ENCODE measurements at regions not wholly inside any gene's neighbourhood (a gene's known extent, or its start where the extent isn't known, plus 50 kb on each side); places are given as distances from the start of the nearest gene placed in this dataset.
"Not testable (repeated sequence)": the region's sequence is repeated elsewhere in the genome, so short reads cannot be mapped to it uniquely, and the experiment has no call there.

DNA sequence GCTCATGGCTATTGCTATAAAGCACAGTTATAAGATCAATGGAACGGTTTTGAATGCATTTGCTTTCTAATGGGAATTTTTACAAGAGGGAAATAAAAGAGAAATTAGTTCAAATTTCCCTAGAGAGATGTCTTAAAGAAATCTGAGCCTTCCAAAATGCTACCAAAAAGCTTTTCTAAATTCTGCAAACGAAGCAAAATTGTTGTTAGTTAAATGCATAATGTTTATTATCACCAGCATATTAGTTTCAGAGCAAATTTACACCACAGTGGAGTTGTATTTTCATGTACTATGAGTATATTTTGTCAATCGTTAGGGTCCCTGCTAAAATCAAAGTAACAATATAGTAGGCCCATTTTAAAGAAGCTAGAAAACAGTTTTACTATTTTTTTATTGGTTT lies 67.4 kb upstream of the KIF2A start:
- DNase-seq, result not testable (repeated sequence)

DNA sequence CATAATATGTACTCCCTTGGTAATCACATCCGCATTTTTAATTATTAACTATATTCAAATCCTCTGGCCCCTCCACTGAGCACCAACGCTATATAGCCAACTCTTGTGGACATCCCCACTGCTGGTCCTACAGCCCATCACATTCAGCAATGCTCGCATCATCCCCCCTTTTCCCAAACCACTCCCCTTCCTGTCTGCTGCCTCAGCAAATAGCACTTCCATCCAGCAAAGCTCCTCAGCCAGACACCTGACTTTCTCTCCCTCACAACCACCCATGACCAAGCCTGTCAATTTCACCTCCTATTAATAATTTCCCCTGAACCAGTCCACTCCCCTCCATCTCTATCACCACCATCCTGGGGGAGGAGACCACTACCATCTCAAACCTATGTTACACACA lies 65.5 kb upstream of the KIF2A start:
- not testable (repeated sequence) for DNase-seq

DNA sequence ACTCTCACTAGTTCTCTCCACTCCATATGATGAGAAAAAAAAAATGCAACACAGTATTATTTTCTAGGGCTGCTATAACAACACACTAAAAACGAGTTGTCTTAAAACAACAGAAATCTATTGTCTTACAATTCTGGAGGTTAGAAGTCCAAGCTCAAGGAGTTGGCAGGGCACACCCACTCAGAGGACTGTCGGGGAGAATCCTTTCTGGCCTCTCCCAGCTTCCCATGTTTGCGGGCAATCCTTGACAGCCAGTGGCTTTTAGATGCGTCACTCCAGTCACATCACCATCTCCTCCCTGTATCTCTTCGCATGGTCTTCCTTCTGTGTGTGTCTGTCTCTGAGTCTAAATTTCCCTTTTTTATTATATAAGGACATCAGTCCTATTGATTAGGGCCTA lies 64.0 kb upstream of the KIF2A start:
- not testable (repeated sequence) for DNase-seq

DNA sequence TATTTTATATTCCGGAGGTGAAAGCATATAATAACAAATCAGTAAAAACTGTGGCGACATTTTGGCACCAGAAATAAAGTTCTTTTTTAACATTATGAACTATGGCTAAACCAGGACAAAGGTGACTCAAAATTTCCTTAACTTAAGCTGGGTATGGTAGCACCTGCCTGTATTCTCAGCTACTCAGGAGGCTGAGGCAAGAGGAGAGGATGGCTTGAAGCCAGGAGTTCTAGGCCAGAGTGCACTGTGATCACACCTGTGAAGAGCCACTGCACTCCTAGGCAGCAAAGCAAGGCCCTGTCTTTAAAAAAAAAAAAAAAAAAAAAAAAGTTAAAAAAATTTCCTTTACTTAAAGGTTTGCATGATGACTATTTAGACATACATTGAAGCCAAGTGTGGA lies 63.0 kb upstream of the KIF2A start:
- DNase-seq, result not testable (repeated sequence)

DNA sequence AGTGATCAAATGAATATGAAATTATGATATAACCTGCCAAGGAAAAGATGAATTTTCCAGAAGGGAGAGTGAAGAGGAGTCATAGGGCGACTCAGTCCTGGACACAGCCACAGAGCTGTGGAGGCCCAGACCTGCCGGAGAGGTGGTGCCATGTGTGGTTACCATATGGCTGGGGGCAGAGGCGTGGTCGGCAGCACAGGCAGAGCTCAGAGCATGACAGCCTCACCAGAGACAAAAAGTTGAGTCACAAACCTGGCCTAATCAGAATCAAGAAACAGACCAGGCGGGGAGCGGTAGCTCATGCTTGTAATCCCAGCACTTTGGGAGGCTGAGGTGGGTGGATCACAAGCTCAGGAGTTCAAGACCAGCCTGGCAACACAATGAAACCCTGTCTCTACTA lies 57.8 kb upstream of the KIF2A start:
- not testable (repeated sequence) for DNase-seq

DNA sequence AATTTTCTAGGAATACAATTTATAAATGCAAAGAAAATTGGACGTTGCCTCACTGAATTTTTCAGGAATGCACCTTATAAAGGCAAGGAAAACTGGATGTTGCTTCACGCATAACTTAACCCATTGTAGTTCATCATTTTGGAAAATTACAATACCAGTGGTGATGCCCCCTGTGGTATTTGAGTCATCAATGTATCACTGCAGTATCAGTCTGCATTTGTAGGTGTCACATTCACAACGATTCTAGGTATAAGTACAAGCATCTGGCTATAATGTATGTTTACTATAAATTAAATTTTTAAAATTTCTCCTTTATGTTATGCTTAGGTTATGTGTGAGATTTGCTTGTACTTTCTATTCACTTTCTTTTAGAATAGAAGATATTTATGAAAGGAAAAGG lies 55.9 kb upstream of the KIF2A start:
- DNase-seq, result not testable (repeated sequence)

DNA sequence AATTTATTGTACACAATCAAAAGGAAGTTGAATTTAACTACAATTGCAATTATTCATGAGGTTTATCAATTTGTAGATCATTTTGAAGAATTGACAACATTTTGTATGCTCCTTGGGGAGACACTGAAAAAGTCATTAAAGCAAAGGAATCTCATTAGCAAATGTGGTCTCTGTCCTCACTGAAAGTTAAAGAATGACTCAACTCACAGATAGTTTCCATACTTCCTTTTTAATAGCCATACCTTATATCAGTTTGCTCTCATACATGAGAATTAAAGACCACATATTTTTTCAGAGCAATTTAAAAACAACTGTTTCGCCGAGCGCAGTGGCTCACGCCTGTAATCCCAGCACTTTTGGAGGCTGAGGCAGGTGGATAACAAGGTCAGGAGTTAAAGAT lies 55.1 kb upstream of the KIF2A start:
- not testable (repeated sequence) for DNase-seq

DNA sequence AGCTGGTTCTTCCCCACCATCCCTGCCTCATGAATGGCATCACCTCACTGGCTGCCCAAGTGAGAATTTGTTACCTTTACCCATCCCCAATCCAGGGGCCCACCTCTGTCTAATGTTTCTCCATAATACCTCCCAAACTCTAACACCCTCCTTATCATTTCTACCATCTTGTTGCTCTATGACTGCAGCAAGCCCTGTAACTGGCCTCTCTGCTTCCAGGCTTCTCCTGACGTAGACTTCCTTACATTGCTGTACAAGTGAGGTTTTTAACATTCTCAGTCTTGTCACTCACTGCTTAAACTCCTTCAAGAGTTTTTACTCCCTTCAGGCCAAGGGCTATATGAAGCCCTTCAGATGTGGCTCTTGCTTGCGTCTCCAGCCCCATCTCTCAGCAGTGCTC lies 53.5 kb upstream of the KIF2A start:
- not testable (repeated sequence) for DNase-seq

DNA sequence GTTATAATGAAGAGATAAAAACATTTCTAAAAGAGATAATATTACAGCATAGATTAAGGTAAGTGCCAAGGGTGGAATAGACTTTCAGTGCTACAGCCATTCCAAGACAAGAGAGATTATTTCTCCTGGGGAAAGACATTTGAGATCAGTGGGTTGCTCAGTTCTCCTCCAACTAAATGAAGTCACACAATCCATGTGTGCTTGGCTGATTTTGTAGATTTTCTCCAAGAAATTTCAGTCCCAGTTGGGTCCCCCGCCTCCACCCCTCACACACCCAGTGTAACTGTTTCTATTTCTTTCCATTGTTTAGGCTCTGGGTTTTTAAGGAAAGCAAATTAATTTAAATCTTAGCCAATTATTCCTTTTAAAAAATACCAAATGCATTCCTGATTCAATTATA lies 50.5 kb upstream of the KIF2A start:
- not testable (repeated sequence) for DNase-seq

DNA sequence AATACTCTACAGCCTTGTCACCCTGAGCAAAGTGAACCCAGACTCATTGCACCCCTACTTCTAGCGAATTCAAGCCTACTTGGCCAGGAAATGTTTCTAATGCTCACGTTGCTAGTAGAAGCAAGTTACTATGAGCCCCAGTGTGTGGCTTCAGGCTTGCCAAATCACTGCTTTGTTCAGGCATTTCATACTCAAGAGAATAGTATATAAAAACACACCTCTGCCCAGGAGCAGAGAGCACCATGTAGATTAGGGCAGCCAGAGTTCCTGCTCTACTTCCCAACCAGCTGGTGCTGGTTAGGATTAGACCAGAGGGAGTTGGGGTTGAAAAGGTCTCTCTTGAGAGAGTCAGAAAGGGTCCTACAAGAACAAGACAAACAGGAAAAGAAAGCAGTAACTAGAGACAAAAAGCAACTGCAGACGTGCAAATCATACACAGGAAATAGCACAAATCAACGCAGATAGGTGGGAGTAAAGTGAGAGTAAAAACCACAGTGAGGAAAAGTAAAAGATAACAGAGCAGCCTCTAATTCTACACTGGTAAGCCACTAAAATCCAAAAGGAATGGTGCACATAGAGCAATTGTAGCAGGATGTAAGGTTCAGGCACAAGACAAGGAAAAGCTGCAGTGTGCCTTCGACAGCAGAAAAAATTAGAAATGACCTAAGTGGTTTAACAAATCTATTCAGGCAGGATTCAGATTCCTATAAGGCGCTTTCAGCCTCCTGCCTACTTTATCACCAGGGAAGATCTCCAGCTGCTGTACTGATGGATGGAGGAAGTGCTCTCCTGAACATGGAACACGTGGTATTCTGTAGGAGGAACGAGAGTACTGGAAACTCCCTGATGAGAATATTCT lies 49.6 kb upstream of the KIF2A start:
- DNase-seq, result no peak
